LNCaP clone FGC (cell line): ENCODE measurements at regions not wholly inside any gene's neighbourhood (a gene's known extent, or its start where the extent isn't known, plus 50 kb on each side); places are given as distances from the start of the nearest gene placed in this dataset.

Experiments used
- DNase-seq: peaks from one replicate; pipeline ENCODE4 v3.0.0-alpha.2; 2011; ENCODE audit warnings: low read depth
- H3K4me3 ChIP-seq: 2 replicates; pipeline ENCODE4 v1.5.1; 2011; ENCODE audit warnings: mild to moderate bottlenecking, low read depth, low read length, control low read depth
- TF ChIP-seq, protein P1 (sequence below): IDR thresholded peaks from 2 replicates; pipeline ENCODE4 v1.5.1; 2012; ENCODE audit warnings: mild to moderate bottlenecking; ENCODE audit not compliant: control insufficient read depth, insufficient read depth; ENCODE audit errors: extremely low read depth

DNA sequence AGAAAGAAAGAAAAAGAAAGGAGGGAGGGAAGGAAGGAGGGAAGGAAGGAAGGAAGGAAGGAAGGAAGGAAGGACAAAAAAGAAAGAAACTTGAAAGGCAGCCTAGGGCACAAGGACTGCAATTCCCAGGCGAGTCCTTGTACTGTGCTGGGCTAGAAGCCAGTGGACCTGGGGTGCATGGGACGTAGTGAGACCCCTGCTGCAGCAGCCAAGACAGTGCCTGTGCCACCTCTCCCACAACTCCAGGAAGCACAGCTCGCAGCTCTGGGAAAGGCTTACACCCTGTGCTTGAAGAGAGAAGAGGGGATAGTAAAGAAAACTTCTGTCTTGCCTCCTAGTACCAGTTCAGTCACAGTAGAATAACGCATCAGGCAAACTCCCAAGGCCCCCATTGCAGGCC, 227.9 kb upstream of the CDH7 start:
- no peak overlapping the region for H3K4me3 ChIP-seq
- TF ChIP-seq, protein P1, sequence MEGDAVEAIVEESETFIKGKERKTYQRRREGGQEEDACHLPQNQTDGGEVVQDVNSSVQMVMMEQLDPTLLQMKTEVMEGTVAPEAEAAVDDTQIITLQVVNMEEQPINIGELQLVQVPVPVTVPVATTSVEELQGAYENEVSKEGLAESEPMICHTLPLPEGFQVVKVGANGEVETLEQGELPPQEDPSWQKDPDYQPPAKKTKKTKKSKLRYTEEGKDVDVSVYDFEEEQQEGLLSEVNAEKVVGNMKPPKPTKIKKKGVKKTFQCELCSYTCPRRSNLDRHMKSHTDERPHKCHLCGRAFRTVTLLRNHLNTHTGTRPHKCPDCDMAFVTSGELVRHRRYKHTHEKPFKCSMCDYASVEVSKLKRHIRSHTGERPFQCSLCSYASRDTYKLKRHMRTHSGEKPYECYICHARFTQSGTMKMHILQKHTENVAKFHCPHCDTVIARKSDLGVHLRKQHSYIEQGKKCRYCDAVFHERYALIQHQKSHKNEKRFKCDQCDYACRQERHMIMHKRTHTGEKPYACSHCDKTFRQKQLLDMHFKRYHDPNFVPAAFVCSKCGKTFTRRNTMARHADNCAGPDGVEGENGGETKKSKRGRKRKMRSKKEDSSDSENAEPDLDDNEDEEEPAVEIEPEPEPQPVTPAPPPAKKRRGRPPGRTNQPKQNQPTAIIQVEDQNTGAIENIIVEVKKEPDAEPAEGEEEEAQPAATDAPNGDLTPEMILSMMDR, result no peak
- DNase-seq, result no peak

DNA sequence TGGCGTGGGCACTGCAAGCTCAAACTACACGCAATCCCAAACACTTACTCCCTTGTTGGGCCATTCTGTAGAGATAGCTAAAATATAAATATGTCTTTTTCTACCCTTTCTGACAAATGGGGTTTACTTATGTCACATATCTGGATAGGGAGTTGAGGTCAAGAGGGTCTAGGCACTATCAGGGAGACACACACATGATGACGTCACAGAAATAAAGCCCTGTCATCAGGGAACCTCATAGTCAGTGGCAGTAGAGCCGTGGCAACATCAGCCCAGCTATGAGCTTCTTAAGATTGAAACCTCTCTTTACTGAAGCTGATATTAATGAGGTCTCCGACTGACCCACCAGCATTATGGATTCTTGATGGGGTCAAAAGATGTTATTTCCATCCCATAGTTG, 234.6 kb upstream of the CDH7 start:
- DNase-seq, result no peak
- TF ChIP-seq, protein P1, result no peak
- no peak overlapping the region for H3K4me3 ChIP-seq

DNA sequence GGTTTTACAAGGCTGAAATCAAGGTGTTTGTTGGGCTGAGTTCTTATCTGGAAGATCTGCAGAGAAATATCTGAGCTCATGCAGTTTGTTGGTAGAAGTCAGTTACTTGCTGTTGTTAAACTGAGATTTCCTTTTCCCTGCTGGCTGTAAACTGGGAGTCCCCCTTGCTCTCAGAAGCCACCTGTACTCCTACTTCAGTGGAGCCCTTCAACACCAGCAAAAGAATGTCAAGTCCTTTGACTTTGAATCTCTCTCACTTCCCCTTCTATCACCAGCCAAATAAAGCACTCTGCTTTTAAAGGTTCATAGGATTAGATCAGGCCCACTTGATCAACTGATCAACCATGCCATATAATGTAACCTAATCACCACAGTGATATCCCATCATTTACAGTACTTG, 252.2 kb upstream of the CDH7 start:
- DNase-seq, result peak; percentile 51
- TF ChIP-seq, protein P1, result no peak

DNA sequence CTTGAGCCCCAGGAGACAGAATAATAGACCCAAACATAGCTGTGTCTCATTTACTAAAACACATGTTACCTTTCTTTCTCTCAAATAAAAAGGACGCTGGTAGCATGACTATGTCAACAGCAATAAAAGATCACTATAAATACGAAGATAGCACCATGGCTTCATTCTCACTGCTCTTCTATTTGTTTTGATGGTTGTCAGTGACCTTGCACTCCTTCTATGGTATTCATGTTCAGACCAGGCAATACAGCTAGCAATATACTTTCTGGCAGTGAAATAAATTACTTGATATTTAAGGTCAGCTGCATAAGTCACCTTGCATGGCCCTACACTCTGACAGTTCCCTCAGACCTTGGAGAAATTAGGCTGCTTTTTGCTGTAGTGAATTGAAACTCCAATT, 263.2 kb upstream of the CDH7 start:
- peak; percentile 89 for DNase-seq
- H3K4me3 ChIP-seq, result peak overlapping the region; percentile 1; the same call in 1 of the 2 replicates
- TF ChIP-seq, protein P1, result no peak

More for the DNA sequence above, 252.2 kb upstream of the CDH7 start:
- H3K4me3 ChIP-seq, result no peak overlapping the region

- TF ChIP-seq, protein P1, result no peak
- no peak for DNase-seq
- no peak overlapping the region for H3K4me3 ChIP-seq
Measured at GRCh38 chr18:65477455-65477854, 273.4 kb upstream of the CDH7 start.

DNA sequence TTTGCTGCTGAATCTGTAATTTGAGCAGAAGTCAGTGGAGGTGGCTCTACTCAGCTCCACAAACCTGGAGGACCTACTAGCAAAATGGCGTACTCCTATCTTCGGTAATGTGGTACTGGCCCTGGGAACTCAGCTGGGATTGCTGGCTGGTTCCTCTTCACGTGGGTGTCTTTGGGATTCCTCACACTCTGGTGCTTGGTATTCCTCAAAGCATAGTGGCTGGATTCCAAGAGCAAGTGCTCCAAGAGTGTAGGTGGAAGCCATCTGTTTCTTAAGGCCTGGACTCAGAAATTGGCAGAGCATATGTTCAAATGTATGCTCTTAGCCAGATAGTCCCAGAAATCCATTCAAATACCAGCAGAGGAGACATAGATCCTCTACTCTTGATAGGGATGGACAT, 281.9 kb upstream of the CDH7 start:
- TF ChIP-seq, protein P1, result no peak
- H3K4me3 ChIP-seq, result no peak overlapping the region
- DNase-seq, result no peak

DNA sequence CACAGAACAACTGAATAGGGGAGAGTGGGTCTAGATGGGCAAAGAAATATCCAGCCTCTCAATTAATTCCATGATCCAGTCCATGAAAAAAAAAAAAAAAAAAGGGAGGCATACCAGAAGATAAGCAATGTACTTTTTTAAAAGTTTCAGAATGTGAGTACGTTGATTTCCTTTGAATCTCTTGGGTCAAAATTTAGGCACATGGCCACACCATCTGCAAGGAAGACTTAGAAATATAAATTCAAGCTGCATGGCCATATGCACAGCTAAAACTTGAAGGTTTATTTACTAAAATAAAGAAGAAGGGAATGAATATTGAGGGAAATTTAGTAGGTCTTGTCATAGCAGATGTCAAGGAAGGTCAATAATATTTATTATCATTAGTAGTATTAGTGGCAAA, 286.5 kb upstream of the CDH7 start:
- TF ChIP-seq, protein P1, result no peak
- DNase-seq, result no peak
- no peak overlapping the region for H3K4me3 ChIP-seq
